T47D (cell line): ENCODE measurements at regions not wholly inside any gene's neighbourhood (a gene's known extent, or its start where the extent isn't known, plus 50 kb on each side); places are given as distances from the start of the nearest gene placed in this dataset.
"Not testable (repeated sequence)": the region's sequence is repeated elsewhere in the genome, so short reads cannot be mapped to it uniquely, and the experiment has no call there.

Source experiments
- DNase-seq, 2 experiments: peaks; one replicate each; pipeline versions ENCODE4 v3.0.0 to v3.0.0-alpha.2; 2011 to 2012; ENCODE audit warnings: low read depth in 1 of 2, low spot score in 1 of 2
- JUND ChIP-seq: IDR thresholded peaks from 2 replicates; pipeline ENCODE4 v1.6.1; 2012; ENCODE audit warnings: low read depth
- in situ Hi-C: cut with HindIII; loops from 2 replicates; pipeline ENCODE4 v1.10.0; 2016; ENCODE audit warnings: low sequenced_read_pairs, low pct_unique_long_range_greater_than_20kb

DNA sequence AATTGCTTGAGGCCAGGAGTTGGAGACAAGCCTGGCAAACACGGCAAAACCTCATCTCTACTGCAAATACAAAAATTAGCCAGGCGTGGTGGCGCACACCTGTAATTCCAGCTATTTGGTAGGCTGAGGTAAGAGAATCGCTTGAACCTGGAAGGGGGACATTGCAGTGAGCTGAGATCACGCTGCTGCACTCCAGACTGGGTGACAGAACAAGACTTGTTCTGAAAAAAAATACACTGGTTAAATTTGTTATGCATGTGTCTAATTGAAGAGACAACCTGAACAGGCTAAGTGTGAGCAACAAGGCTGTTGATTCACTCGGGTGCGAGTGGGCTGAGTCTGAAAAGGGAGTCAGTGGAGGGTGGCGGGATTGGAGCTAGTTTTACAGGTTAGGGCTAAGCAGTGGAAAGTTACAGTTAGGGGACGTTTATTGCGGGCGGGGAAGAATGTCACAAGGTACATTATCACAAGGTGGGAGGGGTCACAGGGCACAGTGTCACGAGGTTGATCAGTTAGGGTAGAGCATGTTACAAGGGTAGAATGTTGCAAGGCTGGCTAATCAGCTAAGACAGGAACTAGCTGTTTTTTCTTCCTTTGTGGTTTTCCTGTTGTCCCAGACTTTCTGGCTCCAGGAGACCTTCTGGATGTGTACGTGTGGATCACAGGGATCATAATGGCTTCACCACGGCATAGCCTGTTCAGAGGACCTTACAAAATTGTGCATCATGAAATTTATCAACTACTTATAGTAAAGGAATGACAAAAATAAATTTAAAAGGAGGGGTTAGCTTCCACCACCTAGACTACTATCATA, 115.8 kb downstream of the NAA11 start:
- TF ChIP-seq JUND = no peak
- no peak for DNase-seq
- in situ Hi-C loops = no loop called here

DNA sequence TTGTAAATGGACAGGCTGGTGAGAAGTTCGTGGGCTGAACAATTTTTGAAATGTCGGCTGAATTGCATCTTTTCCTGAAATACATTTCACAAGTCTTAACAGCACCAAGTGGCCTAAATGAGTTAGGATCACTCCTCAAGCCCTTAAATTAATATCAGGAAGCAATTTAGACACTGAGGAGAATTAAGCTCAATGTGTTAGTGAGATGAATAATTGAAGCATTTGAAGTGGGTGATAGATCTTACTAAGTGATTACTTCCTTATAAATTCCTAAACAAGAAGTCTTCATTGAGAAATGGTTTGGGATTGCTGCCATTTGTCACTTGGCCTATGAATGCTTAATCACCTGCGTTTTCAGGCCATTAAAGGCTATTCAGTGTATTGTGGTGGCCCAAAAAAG, 116.8 kb downstream of the NAA11 start:
- no peak for DNase-seq
- in situ Hi-C loops = no loop called here
- TF ChIP-seq JUND = no peak

DNA sequence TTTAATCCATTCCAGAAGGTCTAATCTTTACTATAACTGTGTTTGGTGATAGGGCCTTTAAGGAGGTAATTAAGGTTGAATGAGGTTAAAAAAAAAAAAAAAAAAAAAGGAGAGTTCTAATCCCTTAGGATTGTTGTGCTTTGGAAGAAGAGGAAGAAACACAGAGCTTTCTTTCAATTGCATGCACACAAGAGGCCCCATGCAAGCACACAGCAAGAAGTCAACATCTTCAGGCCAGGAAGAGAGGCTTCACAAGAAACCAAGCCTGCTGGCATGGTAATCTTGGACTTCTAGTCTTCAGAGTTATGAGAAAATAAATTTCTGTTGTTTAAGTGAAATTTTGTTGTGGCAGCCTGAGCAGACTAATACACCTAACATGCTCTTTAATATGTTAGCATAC, 118.6 kb downstream of the NAA11 start:
- DNase-seq = no peak
- TF ChIP-seq JUND = no peak
- in situ Hi-C loops = no loop called here

DNA sequence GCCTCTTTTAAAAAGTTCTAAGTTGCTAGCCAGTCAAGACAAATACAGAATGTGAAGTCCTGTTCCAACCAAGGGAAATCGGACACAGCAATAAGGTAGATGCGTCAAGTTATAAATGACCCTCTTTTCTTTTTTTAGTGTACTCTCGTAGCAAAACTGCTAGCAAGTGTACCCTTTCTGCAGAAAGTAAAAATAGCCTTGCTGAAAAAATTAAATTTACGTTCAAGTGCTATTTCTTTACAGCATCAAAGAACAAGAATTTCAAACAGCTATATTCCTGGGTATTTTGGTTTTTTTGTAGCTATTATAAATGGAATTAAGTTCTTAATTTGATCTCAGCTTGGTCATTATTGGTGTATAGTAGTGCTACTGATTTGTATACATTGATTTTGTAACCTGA, 119.2 kb downstream of the NAA11 start:
- in situ Hi-C loops = no loop called here
- no peak for DNase-seq

DNA sequence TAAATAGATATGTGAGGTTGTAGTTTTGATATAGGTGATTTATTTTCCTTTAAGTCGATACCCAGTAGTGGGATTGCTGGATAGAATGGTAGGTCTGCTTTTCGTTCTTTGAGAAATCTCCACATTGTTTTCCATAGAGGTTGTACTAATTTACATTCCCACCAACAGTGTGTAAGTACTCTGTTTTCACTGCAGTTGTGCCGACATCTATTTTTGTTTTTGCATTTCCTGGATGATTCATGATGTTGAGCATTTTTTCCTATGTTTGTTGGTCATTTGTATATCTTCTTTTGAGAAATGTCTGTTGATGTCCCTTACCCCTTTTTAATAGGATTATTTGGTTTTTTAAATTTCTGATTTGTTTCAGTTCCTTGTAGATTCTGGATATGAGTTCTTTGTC, 120.7 kb downstream of the NAA11 start:
- in situ Hi-C loops = no loop called here

More for the DNA sequence above, 119.2 kb downstream of the NAA11 start:
- TF ChIP-seq JUND = no peak

DNA sequence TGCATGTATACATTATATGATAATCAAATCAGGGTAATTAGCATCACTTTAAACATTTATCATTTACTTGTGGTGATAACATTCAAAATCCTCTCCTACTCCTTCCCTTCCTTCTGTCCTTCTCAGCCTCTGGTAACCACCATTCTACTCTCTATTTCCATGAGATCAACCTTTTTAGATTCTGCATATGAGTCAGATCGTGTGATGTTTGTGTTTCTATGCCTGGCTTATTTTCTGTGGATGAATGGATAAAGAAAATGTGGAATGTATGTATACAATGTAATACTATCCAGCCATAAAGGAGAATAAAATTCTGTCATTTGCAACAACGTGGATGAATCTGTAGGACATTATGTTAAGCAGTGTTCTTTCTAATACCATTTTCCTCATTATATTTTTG, 123.9 kb downstream of the NAA11 start:
- TF ChIP-seq JUND = no peak
- in situ Hi-C loops = no loop called here
- DNase-seq = no peak

More for the DNA sequence above, 120.7 kb downstream of the NAA11 start:
- DNase-seq = no peak
- TF ChIP-seq JUND = no peak

DNA sequence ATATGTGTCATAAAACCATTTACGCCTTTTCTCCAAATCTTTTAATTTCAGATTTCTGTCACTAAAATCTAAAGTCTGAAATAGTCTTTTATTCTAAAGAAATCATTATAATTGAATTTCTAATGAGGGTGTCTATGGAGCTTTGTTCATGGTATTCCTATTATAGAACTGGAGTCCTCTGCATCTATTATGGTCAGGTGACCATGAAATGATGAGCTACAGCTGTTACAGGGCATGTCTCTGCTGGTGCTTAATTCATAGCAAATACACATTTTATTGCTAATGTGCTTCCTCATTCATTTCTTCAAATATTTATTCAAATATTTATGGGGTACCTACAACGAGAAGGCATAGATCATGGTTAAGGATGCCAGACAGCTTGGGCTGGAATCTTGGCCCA, 126.1 kb downstream of the NAA11 start:
- no peak for DNase-seq
- TF ChIP-seq JUND = no peak
- in situ Hi-C loops = no loop called here

DNA sequence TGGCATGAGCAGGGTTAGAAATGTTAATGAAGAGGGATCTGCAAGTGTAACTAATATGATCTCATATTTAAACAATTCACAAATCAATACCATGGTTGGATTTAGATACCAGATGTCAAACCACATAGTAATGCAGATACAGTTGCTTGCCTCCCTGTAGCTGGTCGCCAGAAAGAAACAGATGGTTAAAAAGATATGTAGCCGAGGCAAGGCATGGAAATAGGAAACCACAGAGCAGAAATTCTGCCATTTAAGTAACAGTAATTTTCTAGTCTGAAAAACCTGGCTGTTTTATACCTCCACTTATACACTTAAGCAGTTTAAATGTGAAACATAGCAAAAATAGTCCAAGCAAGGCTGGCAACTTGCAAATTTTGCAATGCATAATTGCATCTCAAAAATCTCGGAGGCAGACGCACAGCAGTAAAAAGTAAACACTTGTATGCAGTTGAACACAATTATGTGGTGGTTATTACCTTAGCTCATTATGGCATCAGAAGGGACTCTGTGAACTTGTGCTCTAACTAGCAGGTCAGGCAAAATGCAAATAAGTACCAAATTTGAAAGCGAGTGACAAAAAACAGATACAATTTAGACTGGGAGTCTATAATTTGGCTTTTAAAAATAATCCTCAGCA, 126.8 kb downstream of the NAA11 start:
- no peak for DNase-seq
- in situ Hi-C loops = no loop called here
- TF ChIP-seq JUND = no peak

DNA sequence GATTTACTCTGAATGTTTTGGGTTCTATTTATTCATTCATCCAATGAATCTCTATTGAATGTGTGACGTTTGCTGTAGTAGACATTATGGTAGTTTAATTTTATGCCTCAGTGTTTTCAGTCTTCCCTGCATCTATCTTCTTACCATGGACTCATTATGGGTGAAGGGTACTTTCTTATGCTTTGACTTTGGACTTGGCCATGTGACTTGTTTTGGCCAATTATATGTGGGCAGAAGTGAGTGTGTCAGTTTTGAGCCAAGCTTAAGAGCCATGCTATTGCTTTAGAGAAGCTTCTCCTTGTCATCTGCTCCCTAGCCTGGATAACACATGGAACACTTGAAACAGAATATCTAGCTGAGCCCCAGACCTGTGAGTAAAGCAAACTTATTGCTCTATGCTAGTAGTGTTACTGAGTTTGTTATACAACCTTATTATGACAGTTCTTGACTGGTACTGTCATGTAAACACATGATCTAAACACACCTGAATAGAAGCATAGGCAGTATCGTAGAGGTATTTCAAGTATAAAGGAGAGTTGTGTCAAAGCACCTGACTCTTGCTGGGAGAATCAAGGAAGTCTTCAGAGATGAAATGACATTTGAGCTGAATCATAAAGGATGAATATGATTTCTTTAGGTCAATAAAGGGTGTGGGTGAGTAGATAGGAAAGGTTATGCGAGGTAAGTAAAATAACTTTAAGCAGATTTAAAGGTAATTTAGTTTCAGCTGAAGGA, 128.4 kb downstream of the NAA11 start:
- in situ Hi-C loops = no loop called here
- no peak for DNase-seq
- TF ChIP-seq JUND = no peak

DNA sequence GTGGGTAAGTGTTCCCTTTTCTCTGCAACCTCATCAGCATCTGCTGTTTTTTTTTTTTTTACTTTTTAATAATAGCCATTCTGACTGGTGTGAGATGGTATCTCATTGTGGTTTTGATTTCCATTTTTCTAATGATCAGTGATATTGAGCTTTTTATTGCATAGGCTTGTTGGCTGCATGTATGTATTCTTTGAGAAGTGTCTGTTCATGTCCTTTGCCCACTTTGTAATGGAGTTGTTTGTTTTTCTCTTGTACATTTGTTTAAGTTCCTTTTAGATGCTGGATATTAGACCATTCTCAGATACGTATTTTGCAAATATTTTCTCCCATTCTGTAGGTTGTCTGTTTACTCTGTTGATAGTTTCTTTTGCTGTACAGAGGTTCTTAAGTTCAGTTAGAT, 134.6 kb downstream of the NAA11 start:
- in situ Hi-C loops, DNase-seq: not testable (repeated sequence)

DNA sequence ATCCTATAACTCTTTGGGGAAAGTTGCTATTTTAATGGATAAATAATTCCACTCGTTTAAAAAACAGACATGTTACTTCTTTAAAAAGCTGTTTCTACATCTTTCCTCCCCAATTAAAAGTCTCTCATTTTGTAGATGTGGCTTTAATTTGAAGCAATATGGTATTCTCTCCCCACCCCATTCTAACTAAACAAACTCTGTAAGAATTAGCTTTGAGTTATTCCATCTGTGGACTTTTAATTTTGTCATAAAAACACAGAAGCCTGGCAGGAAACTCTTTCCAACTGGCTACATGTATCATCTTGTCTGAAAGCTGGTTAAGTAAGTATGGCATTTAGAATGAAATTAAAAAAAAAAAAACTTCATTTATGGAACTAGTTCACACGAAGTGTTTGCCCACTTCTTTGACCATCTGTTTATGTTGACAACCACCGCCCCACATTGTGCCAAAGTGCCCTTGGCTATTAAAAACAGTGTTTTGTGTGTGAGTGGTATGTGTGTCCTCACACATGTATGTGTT, 140.3 kb downstream of the NAA11 start:
- DNase-seq = no peak
- TF ChIP-seq JUND = no peak
- in situ Hi-C loops = no loop called here

DNA sequence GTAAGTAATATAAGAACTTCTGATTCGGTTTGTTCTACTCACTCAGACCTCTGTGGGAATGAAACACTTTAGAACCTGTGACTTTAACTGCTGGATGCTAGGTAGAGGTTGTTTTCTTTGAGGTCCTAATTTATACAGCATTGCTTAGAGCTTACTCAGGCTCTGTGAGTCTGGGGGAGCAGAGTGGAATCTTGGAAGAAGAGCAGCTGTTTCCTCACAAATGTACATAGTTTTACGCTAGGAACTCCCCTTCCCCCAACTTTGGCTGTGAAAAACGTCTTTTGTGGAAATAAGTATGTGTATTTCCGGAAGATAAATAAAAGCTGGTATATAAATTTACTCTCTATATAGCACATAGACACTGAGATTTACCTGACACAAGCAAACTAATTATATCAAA, 141.4 kb downstream of the NAA11 start:
- no peak for TF ChIP-seq JUND
- DNase-seq = no peak
- in situ Hi-C loops = no loop called here

DNA sequence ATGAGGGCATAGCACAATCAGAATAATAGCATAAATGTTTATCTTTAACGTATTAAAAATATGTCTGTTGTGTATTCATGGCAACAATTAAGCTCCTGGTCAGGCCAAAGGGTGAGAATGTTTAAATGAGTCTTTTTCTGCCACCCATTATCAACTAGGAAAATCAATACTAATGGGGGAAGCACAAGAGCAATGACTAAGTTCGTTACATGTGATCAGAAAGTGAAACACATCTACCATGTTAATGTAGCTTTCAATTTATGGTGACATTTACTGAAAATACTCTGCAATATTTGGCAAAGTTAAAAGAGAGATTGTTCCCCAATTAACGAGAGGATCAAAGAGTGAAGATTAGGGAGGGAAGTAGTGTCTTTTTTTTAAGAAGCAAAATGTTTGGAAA, 143.7 kb downstream of the NAA11 start:
- DNase-seq = no peak
- in situ Hi-C loops = no loop called here
- no peak for TF ChIP-seq JUND
